ENCODE measurements at regions not wholly inside any gene's neighbourhood (a gene's known extent, or its start where the extent isn't known, plus 50 kb on each side); places are given as distances from the start of the nearest gene placed in this dataset.

- no peak for DNase-seq (ENCODE audit: low read depth)
- H3K4me3 ChIP-seq (replicated peaks; ENCODE audit: low read depth, low read length), result no peak overlapping the region
- no peak for TF ChIP-seq CTCF (IDR thresholded peaks at IDR 0.05; ENCODE audit: low read length, missing control alignments)
Observed at GRCh38 chr2:128643221-128644065, 324.8 kb upstream of the HS6ST1 start.

- H3K4me3 ChIP-seq (replicated peaks; ENCODE audit: low read depth, low read length), result no peak overlapping the region
- DNase-seq (ENCODE audit: low read depth), result no peak
Observed at GRCh38 chr2:128644156-128644555, 325.5 kb upstream of the HS6ST1 start.

GRCh38 chr2:128644718-128645256 is 326.1 kb upstream of the HS6ST1 start:
- peak; percentile 5 for TF ChIP-seq CTCF (IDR thresholded peaks at IDR 0.05; ENCODE audit: low read length, missing control alignments)
- no peak overlapping the region for H3K4me3 ChIP-seq (replicated peaks; ENCODE audit: low read depth, low read length)
- no peak for DNase-seq (ENCODE audit: low read depth)

More at GRCh38 chr2:128644156-128644555, 325.5 kb upstream of the HS6ST1 start:
- no peak for TF ChIP-seq CTCF (IDR thresholded peaks at IDR 0.05; ENCODE audit: low read length, missing control alignments)

- no peak for TF ChIP-seq CTCF (IDR thresholded peaks at IDR 0.05; ENCODE audit: low read length, missing control alignments)
- H3K4me3 ChIP-seq (replicated peaks; ENCODE audit: low read depth, low read length), result no peak overlapping the region
- no peak for DNase-seq (ENCODE audit: low read depth)
Observed at GRCh38 chr2:128645631-128646030, 327.0 kb upstream of the HS6ST1 start.

GRCh38 chr2:128646091-128646490 is 327.4 kb upstream of the HS6ST1 start:
- DNase-seq (ENCODE audit: low read depth), result no peak
- no peak overlapping the region for H3K4me3 ChIP-seq (replicated peaks; ENCODE audit: low read depth, low read length)
- TF ChIP-seq CTCF (IDR thresholded peaks at IDR 0.05; ENCODE audit: low read length, missing control alignments), result no peak

GRCh38 chr2:128646691-128647090 is 328.0 kb upstream of the HS6ST1 start:
- H3K4me3 ChIP-seq (replicated peaks; ENCODE audit: low read depth, low read length), result no peak overlapping the region
- DNase-seq (ENCODE audit: low read depth), result no peak
- no peak for TF ChIP-seq CTCF (IDR thresholded peaks at IDR 0.05; ENCODE audit: low read length, missing control alignments)
